OCI-LY3 (cell line): ENCODE measurements at regions not wholly inside any gene's neighbourhood (a gene's known extent, or its start where the extent isn't known, plus 50 kb on each side); places are given as distances from the start of the nearest gene placed in this dataset.

Experiments used
- EZH2phosphoT487 ChIP-seq: fragments of 200-600 bp; shearing (Covaris generic); IDR thresholded peaks from 2 replicates; pipeline ENCODE4 v1.6.1; 2018; ENCODE audit warnings: antibody characterized with exemption, mixed run types, low read depth
- TF ChIP-seq, protein P1 (sequence below): fragments of 200-600, 300-600 bp; sonication (generic); IDR thresholded peaks from 2 replicates; pipeline ENCODE4 v1.5.1; 2014; ENCODE audit warnings: antibody characterized with exemption, low read length, low read depth

DNA sequence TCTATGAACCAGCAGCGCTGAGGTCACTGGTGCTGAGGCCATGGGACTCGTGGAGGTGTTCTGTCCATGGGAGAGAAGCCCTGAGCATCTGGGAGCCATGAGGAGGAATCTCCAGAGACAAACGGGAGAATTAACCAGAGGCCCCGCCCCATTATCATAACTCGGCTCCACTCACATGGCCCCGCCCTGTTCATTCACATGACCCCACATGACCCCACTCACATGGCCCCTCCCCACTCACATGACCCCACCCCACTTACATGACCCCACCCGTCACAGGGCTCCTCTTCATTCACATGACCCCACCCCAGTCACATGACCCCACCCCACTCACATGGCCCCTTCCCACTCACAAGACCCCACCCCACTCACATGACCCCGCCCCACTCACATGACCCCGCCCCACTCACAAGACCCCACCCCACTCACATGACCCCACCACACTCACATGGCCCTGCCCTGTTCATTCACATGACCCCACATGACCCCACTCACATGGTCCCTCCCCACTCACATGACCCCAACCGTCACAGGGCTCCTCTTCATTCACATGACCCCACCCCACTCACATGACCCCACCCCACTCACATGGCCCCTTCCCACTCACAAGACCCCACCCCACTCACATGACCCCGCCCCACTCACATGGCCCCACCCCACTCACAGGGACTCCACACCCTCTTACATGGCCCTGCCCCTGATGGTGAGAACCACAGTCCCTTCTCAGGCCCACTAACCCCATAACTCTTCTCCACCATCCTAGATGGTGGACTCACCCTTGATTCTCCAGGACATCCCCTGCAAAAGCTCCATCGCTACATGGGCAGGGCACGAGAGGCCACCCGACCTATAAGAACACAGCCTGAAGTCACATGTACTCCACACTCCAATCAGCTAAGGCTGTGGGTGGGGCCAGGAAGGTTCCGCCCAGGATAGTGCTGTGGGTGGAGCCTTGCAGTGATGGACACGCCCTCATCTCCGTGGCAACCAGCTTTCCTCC, 151.1 kb upstream of the SFSWAP start:
- TF ChIP-seq, protein P1, sequence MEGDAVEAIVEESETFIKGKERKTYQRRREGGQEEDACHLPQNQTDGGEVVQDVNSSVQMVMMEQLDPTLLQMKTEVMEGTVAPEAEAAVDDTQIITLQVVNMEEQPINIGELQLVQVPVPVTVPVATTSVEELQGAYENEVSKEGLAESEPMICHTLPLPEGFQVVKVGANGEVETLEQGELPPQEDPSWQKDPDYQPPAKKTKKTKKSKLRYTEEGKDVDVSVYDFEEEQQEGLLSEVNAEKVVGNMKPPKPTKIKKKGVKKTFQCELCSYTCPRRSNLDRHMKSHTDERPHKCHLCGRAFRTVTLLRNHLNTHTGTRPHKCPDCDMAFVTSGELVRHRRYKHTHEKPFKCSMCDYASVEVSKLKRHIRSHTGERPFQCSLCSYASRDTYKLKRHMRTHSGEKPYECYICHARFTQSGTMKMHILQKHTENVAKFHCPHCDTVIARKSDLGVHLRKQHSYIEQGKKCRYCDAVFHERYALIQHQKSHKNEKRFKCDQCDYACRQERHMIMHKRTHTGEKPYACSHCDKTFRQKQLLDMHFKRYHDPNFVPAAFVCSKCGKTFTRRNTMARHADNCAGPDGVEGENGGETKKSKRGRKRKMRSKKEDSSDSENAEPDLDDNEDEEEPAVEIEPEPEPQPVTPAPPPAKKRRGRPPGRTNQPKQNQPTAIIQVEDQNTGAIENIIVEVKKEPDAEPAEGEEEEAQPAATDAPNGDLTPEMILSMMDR: no peak
- TF ChIP-seq EZH2phosphoT487: no peak
